ENCODE measurements at regions not wholly inside any gene's neighbourhood (a gene's known extent, or its start where the extent isn't known, plus 50 kb on each side); places are given as distances from the start of the nearest gene placed in this dataset.

DNA sequence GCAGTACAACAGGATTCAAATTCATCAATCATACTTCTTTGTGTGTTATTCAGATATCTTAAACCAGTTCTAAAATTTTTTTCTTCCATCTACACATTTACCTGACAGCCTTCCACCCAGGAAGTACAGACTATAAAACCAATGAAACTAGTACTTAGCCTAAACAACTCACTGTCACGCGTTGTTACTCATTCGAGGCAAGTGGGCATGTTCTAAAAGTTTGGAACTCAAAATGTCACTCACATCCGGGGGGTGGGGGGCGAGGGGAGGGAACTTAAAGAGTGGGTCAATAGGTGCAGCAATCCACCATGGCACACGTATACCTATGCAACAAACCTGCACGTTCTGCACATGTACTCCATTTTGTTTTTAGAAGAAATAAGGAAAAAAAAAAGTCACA, 90.4 kb upstream of the PLEKHM1 start:
- Histone ChIP-seq H2AFZ (ENCODE audit: low read length) (no peak overlapping the region), H3K79me2 (ENCODE audit: low read length) (peaks cover 84% of the 10 kb centered on the region), H3K9me2 (replicated peaks; ENCODE audit: insufficient read depth, low read length) (no peaks in the 10 kb centered on the region), H4K20me1 (ENCODE audit: insufficient read depth, low read length) (no peaks in the 10 kb centered on the region), H3K27me3 (replicated peaks; ENCODE audit: insufficient read depth, low read length) (no peaks in the 10 kb centered on the region), H3K36me3 (replicated peaks; ENCODE audit: insufficient read depth, low read length) (0 out of 2 replicates have a peak, but pooled peaks cover 5% of the 10 kb centered on the region), H3K4me2 (ENCODE audit: low read depth, low read length) (no peak overlapping the region), H3K4me1 (ENCODE audit: low read length) (peaks cover 4% of the 10 kb centered on the region; the same call in 1 of the 2 replicates), H3K27ac (ENCODE audit: low read length) (no peak overlapping the region), H3K9me3 (replicated peaks; ENCODE audit: insufficient read depth, low read length) (no peaks in the 10 kb centered on the region), H3K9ac (ENCODE audit: low read length) (no peak overlapping the region), H3F3A (ENCODE audit: insufficient read depth, low read length) (peaks cover 14% of the 10 kb centered on the region), H3K4me3 (ENCODE audit: low read length) (no peak overlapping the region)
- DNase-seq, result no peak
- no peak for TF ChIP-seq EZH2 (optimal IDR thresholded peaks at IDR 0.05; ENCODE audit: low read depth, low read length)
- TF ChIP-seq, protein P1, sequence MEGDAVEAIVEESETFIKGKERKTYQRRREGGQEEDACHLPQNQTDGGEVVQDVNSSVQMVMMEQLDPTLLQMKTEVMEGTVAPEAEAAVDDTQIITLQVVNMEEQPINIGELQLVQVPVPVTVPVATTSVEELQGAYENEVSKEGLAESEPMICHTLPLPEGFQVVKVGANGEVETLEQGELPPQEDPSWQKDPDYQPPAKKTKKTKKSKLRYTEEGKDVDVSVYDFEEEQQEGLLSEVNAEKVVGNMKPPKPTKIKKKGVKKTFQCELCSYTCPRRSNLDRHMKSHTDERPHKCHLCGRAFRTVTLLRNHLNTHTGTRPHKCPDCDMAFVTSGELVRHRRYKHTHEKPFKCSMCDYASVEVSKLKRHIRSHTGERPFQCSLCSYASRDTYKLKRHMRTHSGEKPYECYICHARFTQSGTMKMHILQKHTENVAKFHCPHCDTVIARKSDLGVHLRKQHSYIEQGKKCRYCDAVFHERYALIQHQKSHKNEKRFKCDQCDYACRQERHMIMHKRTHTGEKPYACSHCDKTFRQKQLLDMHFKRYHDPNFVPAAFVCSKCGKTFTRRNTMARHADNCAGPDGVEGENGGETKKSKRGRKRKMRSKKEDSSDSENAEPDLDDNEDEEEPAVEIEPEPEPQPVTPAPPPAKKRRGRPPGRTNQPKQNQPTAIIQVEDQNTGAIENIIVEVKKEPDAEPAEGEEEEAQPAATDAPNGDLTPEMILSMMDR (IDR thresholded peaks at IDR 0.05; ENCODE audit: low read length), result no peak

DNA sequence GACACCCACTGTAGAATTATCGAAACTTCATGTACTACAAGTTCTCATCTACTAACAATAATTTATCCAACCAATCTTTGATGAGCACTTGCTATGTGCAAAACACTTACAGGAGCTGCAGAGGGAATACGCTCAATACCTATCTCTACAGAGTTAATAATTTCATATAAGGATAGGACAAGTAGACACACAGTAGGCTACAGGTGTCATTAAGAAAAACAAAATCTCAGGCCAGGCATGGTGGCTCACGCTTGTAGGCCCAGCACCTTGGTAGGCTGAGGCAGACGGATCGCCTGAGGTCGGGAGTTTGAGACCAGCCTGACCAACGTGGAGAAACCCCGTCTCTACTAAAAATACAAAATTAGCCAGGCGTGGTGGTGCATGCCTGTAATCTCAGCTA, 91.3 kb upstream of the PLEKHM1 start:
- no peak for DNase-seq
- H4K20me1 ChIP-seq (ENCODE audit: insufficient read depth, low read length), result no peaks in the 10 kb centered on the region
- TF ChIP-seq EZH2phosphoT487 (IDR thresholded peaks at IDR 0.05; ENCODE audit: low read length) (no peak), EZH2 (optimal IDR thresholded peaks at IDR 0.05; ENCODE audit: low read depth, low read length) (no peak)
- TF ChIP-seq, protein P1 (IDR thresholded peaks at IDR 0.05; ENCODE audit: low read length), result no peak

DNA sequence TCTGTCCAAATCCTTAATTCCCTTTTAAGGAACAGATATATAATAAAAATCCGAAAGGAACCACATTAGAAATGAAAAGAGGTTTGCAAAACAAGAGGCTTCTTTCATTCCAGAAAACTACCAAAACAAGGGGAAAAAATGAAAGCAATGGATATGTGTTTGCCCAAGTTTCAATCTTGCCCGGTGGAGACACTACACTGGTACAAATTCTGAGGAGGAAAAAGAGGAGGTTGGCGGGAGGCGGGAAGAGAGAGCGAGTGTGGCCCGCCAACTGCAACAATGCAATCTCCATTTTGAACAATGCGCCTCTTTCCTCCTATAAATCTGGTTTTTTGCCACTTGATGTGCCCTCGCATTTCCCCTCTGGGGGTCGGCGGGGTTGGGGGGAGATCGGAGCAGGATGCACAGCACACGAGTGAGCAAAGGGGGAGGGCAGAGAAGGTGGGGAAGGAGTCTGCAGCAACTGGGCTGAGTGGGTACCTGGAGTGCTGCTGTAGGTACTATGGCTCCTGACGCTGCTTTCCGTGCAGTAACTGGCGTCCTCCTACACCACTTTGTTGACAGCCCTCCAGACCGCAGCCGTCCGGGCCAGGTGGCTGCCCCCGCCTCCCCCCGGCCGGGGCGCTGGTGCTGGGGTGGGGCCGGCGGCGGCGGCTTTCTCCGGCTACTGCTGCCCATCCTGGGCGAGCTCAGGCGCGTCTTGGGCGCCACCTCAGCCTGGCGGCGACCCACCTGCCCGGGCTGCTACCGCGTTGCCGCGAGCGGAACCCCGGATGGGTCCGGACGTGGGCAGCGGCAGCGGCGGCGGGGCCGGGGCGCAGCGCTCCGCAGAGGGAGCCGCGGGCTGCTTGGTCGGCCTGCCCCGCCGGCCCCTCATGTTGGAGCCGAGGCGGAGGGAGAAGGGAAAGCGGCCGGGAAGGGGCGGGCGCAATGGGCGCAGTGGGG, 93.8 kb upstream of the PLEKHM1 start:
- peak; percentile 92 for DNase-seq
- H3K9me2 ChIP-seq (replicated peaks; ENCODE audit: insufficient read depth, low read length), result no peaks in the 10 kb centered on the region
- H3K4me2 ChIP-seq (ENCODE audit: low read depth, low read length), result peak overlapping the region; percentile 78
- no peaks in the 10 kb centered on the region for H4K20me1 ChIP-seq (ENCODE audit: insufficient read depth, low read length)
- peak overlapping the region; percentile 92 for H3K27ac ChIP-seq (ENCODE audit: low read length)
- H3K27me3 ChIP-seq (replicated peaks; ENCODE audit: insufficient read depth, low read length), result no peaks in the 10 kb centered on the region
- no peak for TF ChIP-seq EZH2 (optimal IDR thresholded peaks at IDR 0.05; ENCODE audit: low read depth, low read length)
- no peak for TF ChIP-seq EZH2phosphoT487 (IDR thresholded peaks at IDR 0.05; ENCODE audit: low read length)
- TF ChIP-seq, protein P1 (IDR thresholded peaks at IDR 0.05; ENCODE audit: low read length), result no peak
- peak overlapping the region; percentile 67 for H2AFZ ChIP-seq (ENCODE audit: low read length)
- H3K9me3 ChIP-seq (replicated peaks; ENCODE audit: insufficient read depth, low read length), result no peaks in the 10 kb centered on the region
- H3K9ac ChIP-seq (ENCODE audit: low read length), result peak overlapping the region; percentile 92
- H3K36me3 ChIP-seq (replicated peaks; ENCODE audit: insufficient read depth, low read length), result 0 out of 2 replicates have a peak, but pooled peaks cover 5% of the 10 kb centered on the region
- peak overlapping the region; percentile 85 for H3K4me3 ChIP-seq (ENCODE audit: low read length)
- H3K79me2 ChIP-seq (ENCODE audit: low read length), result peaks cover 50% of the 10 kb centered on the region
- peaks cover 4% of the 10 kb centered on the region; the same call in 1 of the 2 replicates for H3K4me1 ChIP-seq (ENCODE audit: low read length)
- peaks cover 14% of the 10 kb centered on the region for H3F3A ChIP-seq (ENCODE audit: insufficient read depth, low read length)

More for the DNA sequence above, 91.3 kb upstream of the PLEKHM1 start:
- H3K4me1 ChIP-seq (ENCODE audit: low read length), result peaks cover 4% of the 10 kb centered on the region; the same call in 1 of the 2 replicates
- H3K27me3 ChIP-seq (replicated peaks; ENCODE audit: insufficient read depth, low read length), result no peaks in the 10 kb centered on the region
- H3K27ac ChIP-seq (ENCODE audit: low read length), result no peak overlapping the region
- H3K4me3 ChIP-seq (ENCODE audit: low read length), result no peak overlapping the region
- H3K36me3 ChIP-seq (replicated peaks; ENCODE audit: insufficient read depth, low read length), result 0 out of 2 replicates have a peak, but pooled peaks cover 5% of the 10 kb centered on the region
- H3K4me2 ChIP-seq (ENCODE audit: low read depth, low read length), result no peak overlapping the region
- no peak overlapping the region for H2AFZ ChIP-seq (ENCODE audit: low read length)
- H3F3A ChIP-seq (ENCODE audit: insufficient read depth, low read length), result peaks cover 14% of the 10 kb centered on the region
- H3K9me2 ChIP-seq (replicated peaks; ENCODE audit: insufficient read depth, low read length), result no peaks in the 10 kb centered on the region
- no peak overlapping the region for H3K9ac ChIP-seq (ENCODE audit: low read length)
- peaks cover 75% of the 10 kb centered on the region for H3K79me2 ChIP-seq (ENCODE audit: low read length)
- H3K9me3 ChIP-seq (replicated peaks; ENCODE audit: insufficient read depth, low read length), result no peaks in the 10 kb centered on the region

Data from MM.1S (cell line).